ENCODE measurements at regions not wholly inside any gene's neighbourhood (a gene's known extent, or its start where the extent isn't known, plus 50 kb on each side); places are given as distances from the start of the nearest gene placed in this dataset.
"Not testable (repeated sequence)": the region's sequence is repeated elsewhere in the genome, so short reads cannot be mapped to it uniquely, and the experiment has no call there.

DNA sequence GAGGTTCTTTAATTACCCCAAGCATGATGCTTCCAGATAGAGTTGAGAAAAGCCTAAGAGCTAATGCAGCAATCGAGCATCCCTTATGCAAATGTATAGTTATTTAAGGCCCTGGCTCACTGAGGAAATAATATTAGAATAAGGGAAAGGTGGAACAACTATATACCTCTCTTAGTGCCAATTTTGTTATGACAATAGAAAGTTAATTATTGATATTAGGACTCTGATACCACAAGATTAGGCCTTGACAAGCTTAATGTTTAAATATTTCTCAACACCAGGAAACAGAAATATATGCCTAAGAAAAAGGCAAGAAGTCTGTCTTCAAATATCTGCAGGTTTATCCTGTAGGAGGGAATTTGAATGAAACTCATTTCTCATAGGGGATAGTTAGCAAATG lies 371.0 kb downstream of the PRELID2 start:
- Mint-ChIP-seq H3K9me3 (peaks cover 4% of the 10 kb centered on the region), H3K27ac (no peak overlapping the region), H3K4me3 (no peak overlapping the region), H3K36me3 (ENCODE audit: low read depth) (no peaks in the 10 kb centered on the region), H3K27me3 (no peaks in the 10 kb centered on the region), H3K4me1 (no peaks in the 10 kb centered on the region)
- ATAC-seq (replicated peaks): no peak

DNA sequence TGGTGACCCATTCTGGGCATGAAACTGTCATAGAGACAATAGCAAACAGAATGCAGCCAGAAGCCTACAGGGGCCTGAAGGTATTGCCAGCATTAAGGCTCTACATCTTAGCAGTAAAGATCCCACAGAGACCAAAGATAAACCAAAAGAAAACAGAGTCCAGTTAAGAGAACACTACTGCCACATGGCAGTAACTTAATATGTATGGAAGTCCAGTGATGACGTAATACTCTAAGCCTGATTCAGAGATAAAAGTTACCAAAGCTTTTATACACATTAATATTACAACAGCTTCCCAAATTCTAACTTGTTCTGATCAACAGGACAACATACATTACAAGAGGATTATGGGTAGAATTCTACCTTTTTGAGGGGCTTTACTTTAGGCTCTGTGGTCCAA lies 371.5 kb downstream of the PRELID2 start:
- Mint-ChIP-seq H3K27me3 (no peaks in the 10 kb centered on the region), H3K4me3 (no peak overlapping the region), H3K4me1 (no peaks in the 10 kb centered on the region), H3K9me3 (peaks cover 4% of the 10 kb centered on the region), H3K36me3 (ENCODE audit: low read depth) (no peaks in the 10 kb centered on the region), H3K27ac (no peak overlapping the region)
- no peak for ATAC-seq (replicated peaks)

DNA sequence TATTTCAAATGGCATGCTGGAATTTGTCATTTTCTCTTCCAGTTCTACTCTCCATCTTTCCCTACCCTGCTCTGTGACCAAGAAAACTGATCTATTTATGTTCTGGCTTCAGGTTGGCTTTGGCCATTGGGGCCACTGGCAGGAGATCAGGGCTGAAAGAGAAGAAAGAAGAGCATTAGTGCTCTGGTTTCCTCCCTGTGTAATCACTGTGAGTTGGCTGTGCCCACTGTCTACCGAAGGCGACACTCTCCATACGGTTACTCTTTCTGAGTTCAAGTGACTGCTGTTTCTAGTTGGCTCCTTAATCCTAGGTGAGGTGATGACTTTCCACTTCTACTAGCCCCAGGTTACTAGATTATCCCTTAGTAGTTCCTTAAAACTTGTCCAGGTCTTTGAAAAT lies 372.6 kb downstream of the PRELID2 start:
- Mint-ChIP-seq H3K9me3 (peaks cover 4% of the 10 kb centered on the region), H3K4me1 (no peaks in the 10 kb centered on the region), H3K27ac (no peak overlapping the region), H3K4me3 (no peak overlapping the region), H3K36me3 (ENCODE audit: low read depth) (no peaks in the 10 kb centered on the region), H3K27me3 (no peaks in the 10 kb centered on the region)
- ATAC-seq (replicated peaks): no peak

DNA sequence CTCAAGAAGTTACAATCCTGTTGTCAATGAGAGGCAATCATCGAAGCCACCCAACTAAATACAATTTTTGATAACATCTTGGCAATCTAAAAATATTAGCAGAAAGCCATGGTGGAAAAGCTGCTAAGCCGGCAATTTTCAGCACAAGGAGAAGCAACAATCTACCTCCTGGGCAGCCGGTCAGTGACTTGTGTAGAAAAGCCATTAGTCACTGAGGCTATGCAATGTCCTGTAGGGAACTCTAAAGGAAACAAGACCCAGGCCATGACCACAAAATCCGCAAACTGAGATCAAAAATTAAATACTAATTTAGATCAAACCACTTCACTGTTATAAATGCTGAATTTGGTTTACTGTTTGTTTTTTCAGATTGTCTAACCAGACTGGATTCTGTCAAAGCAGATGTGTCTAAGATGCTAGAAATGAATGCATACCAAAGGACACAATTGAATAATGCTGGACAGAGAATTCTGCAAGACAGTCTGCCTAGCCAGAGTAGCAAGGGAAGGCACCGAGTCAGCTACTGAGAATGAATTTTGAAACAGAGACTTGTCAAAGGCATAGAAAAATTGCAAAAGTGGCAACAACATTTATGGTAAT lies 384.8 kb downstream of the PRELID2 start:
- Mint-ChIP-seq H3K4me1 (no peaks in the 10 kb centered on the region), H3K27ac (no peak overlapping the region), H3K4me3 (no peak overlapping the region), H3K36me3 (ENCODE audit: low read depth) (no peaks in the 10 kb centered on the region), H3K9me3 (peaks cover 5% of the 10 kb centered on the region), H3K27me3 (no peaks in the 10 kb centered on the region)
- no peak for ATAC-seq (replicated peaks)

DNA sequence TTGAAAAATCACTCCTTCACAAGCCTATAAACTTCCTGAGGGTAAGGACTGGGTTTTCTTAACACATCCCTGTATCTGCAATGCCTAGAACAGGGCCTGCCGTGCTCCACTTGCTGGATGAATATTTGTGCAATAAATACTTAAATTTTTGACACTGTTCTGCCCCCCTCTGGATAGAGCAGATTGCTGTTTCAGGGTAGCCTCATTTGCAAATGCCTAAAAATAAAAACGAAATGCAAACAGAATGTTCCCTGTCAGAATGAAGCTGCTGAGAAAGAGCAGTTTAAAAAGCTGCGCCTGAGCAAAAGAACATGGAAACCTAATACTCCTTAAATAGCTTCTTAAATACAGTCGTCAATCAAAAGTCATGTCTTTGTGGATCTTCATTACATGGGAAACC lies 385.3 kb downstream of the PRELID2 start:
- no peak overlapping the region for H3K4me3 Mint-ChIP-seq
- no peaks in the 10 kb centered on the region for H3K4me1 Mint-ChIP-seq
- no peak overlapping the region for H3K27ac Mint-ChIP-seq
- no peaks in the 10 kb centered on the region for H3K36me3 Mint-ChIP-seq (ENCODE audit: low read depth)
- no peak for ATAC-seq (replicated peaks)
- H3K27me3 Mint-ChIP-seq: no peaks in the 10 kb centered on the region
- H3K9me3 Mint-ChIP-seq: peaks cover 5% of the 10 kb centered on the region

DNA sequence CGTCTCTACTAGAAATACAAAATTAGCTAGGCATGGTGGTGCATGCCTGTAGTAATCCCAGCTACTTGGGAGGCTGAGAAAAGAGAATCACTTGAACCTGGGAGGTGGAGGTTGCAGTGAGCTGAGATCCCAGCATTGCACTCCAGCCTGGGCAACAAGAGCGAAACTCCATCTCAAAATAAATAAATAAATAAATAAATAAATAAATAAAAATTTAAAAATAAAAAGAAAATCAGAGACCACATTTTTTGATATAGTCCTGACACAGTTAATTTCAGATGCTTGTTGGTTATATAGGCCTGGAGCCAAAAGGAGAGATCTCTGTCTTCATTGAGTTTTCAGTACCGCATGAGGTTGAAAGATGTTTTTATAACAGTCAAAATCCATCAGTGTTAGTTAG lies 388.3 kb downstream of the PRELID2 start:
- H3K27ac Mint-ChIP-seq; ATAC-seq (replicated peaks); H3K36me3 Mint-ChIP-seq (ENCODE audit: low read depth); H3K27me3 Mint-ChIP-seq; H3K4me3 Mint-ChIP-seq; H3K4me1 Mint-ChIP-seq: not testable (repeated sequence)
- peaks cover 11% of the 10 kb centered on the region for H3K9me3 Mint-ChIP-seq

DNA sequence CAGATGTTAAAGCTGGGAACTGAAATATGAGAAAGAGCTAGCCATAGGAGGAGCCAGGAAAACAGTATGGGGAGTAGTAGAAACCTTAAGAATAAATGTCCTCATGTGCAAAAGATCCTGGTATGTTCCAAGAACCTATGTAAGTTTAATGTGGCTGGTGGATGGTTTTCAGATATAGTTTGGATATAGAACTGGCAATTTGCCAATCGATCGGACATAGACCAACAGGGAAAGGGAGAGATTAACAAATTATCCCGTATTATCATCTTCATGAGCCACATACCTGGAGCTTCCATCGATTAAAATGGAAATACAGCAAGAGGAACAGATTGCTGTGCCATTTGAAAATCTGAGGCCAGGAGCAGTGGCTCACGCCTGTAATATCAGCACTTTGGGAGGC lies 388.7 kb downstream of the PRELID2 start:
- Mint-ChIP-seq H3K4me3 (no peak overlapping the region), H3K27me3 (no peaks in the 10 kb centered on the region), H3K27ac (no peak overlapping the region), H3K4me1 (no peaks in the 10 kb centered on the region), H3K36me3 (ENCODE audit: low read depth) (no peaks in the 10 kb centered on the region), H3K9me3 (peaks cover 11% of the 10 kb centered on the region)
- no peak for ATAC-seq (replicated peaks)

DNA sequence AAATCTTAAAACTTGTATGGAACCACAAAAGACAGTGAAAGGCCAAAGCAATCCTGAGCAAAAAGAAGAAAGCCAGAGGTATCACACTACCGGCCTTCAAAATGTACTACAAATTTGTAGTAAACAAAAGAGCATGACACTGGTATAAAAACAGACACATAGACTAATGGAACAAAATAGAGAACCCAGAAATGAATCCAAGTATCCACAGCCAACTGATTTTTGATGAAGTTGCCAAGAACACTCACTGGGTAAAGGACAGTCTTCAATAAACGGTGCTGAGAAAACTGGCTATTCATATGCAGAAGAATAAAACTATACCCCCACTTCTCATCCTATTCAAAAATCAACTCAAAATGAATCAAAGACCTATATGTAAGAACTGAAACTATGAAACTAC lies 390.1 kb downstream of the PRELID2 start:
- peaks cover 11% of the 10 kb centered on the region for H3K9me3 Mint-ChIP-seq
- H3K27me3 Mint-ChIP-seq: no peaks in the 10 kb centered on the region
- no peak for ATAC-seq (replicated peaks)
- H3K27ac Mint-ChIP-seq: no peak overlapping the region
- H3K4me3 Mint-ChIP-seq: no peak overlapping the region
- H3K36me3 Mint-ChIP-seq (ENCODE audit: low read depth): no peaks in the 10 kb centered on the region
- H3K4me1 Mint-ChIP-seq: no peaks in the 10 kb centered on the region

DNA sequence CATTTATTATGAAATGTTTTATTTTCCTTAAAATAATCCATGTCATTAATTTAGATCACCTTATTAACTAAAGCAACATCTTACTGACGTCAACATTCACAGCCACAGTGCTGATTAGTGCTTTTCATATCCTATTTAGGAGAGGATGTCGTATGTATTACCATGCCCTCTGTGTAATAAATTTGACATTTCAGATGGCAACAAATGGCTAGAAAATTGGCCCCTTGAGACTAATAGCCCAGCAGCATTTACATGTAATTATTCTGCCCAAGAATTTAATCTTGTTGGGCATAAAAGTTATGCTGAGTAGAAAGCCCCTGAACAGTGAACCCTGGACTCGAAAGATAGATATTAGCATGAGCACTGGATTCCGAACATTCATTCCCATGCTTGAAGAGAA lies 391.2 kb downstream of the PRELID2 start:
- peaks cover 6% of the 10 kb centered on the region for H3K9me3 Mint-ChIP-seq
- no peak overlapping the region for H3K4me3 Mint-ChIP-seq
- no peaks in the 10 kb centered on the region for H3K27me3 Mint-ChIP-seq
- no peaks in the 10 kb centered on the region for H3K36me3 Mint-ChIP-seq (ENCODE audit: low read depth)
- no peak overlapping the region for H3K27ac Mint-ChIP-seq
- H3K4me1 Mint-ChIP-seq: no peaks in the 10 kb centered on the region
- no peak for ATAC-seq (replicated peaks)

DNA sequence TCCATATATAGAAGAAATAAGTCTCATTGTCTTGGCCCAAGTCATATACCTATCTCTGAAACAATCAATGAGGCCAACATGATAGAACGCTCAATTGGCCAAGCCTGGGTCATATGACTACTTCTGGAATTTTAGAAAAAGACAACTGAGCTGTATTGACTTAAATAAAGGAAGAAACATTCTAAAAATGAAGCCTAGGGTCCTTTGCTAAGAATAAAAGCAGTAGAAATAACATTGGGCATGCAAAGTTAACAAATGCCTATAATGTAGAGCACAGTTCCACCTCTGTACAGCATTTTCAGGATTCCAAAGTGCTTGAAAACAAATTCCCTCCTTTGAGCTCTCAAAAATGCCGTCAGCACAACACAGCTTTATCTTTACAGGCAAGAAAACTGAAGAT lies 391.8 kb downstream of the PRELID2 start:
- H3K27ac Mint-ChIP-seq: no peak overlapping the region
- H3K4me3 Mint-ChIP-seq: no peak overlapping the region
- H3K27me3 Mint-ChIP-seq: no peaks in the 10 kb centered on the region
- no peaks in the 10 kb centered on the region for H3K36me3 Mint-ChIP-seq (ENCODE audit: low read depth)
- no peak for ATAC-seq (replicated peaks)
- peaks cover 6% of the 10 kb centered on the region for H3K9me3 Mint-ChIP-seq
- no peaks in the 10 kb centered on the region for H3K4me1 Mint-ChIP-seq

DNA sequence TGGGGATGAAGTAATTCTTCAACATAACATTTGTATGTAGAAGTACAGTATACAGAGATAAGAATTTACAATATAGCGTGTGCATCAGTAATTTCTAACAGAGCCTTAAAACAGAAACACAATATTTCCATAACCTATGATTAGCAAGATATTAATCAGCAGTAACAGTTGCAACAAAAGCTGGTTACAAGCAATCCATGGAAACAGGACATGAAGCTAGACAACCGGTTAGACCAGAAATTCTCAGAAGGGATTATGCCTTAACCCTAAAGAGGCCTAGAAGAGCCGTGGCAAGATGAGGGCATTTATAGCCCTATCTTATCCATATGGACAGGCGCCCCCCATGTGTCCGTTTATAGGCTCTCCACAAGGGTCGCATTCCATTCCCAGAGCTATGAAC lies 392.5 kb downstream of the PRELID2 start:
- H3K4me3 Mint-ChIP-seq, H3K27me3 Mint-ChIP-seq: not testable (repeated sequence)

DNA sequence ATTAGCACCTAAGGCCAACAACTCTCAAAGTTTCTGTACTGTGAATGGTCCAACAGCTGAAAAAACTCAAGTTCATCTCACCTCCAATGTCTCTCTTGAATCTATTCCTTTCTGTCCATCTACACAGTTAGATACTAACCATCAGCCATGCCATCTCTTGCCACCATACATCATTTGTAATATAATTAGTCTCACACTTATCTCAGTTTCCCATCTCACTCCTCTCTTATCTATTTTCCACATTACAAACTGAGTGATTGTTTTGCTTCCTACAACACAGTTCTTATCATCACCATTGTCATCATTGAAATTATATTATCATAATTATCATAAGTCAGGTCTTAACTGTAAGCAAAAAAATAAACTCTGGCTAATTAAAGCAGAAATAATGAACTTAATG lies 393.9 kb downstream of the PRELID2 start:
- Mint-ChIP-seq H3K4me3 (no peak overlapping the region), H3K27ac (no peak overlapping the region), H3K4me1 (no peaks in the 10 kb centered on the region), H3K27me3 (no peaks in the 10 kb centered on the region), H3K36me3 (ENCODE audit: low read depth) (no peaks in the 10 kb centered on the region), H3K9me3 (peaks cover 11% of the 10 kb centered on the region)
- ATAC-seq (replicated peaks): no peak

More for the DNA sequence above, 392.5 kb downstream of the PRELID2 start:
- not testable (repeated sequence) for ATAC-seq (replicated peaks); H3K27ac Mint-ChIP-seq; H3K36me3 Mint-ChIP-seq (ENCODE audit: low read depth); H3K9me3 Mint-ChIP-seq; H3K4me1 Mint-ChIP-seq

DNA sequence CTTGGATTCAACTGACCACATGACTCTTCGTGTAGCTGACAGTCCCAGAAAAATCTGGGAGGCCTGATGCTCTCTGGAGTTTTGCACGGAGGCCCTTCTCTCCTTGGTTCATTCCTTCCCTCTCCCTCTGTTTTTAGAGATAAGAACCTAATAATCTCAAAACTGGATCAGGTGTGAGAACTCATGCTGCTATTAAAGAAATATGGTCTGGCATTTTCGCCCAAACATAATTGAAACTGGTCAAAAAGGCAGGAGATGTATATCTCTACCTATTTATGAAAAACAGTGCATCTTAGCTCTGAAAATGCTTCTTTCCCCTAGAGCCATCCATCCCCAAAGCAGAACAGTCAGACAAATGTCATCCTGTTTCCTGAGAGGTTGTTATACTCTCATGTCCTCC lies 397.5 kb downstream of the PRELID2 start:
- Mint-ChIP-seq H3K9me3 (peaks cover 5% of the 10 kb centered on the region), H3K4me1 (no peaks in the 10 kb centered on the region), H3K27me3 (no peaks in the 10 kb centered on the region), H3K4me3 (no peak overlapping the region), H3K36me3 (ENCODE audit: low read depth) (no peaks in the 10 kb centered on the region), H3K27ac (no peak overlapping the region)
- ATAC-seq (replicated peaks): no peak

DNA sequence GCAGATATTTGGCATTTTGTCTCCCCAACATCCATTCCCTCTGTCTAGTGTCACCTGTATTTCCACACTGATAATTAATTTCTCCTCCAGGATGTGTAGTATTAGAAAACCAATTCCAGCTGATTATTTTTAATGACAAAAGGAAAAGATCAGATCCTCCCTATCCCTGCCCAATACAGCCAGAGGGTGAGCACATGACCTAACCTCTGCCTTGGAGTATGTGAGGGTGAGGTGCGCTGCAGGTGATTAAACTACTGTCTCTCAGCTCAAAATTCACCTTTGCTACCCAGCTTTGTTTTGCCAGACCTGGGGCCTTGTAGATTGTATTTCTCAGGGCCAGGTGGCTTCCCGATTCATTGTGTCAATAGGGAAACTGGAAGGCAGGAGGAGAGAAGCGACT lies 402.1 kb downstream of the PRELID2 start:
- Mint-ChIP-seq H3K4me1 (no peaks in the 10 kb centered on the region), H3K27ac (no peak overlapping the region), H3K9me3 (peaks cover 22% of the 10 kb centered on the region), H3K4me3 (no peak overlapping the region), H3K36me3 (ENCODE audit: low read depth) (no peaks in the 10 kb centered on the region), H3K27me3 (no peaks in the 10 kb centered on the region)
- ATAC-seq (replicated peaks): no peak

DNA sequence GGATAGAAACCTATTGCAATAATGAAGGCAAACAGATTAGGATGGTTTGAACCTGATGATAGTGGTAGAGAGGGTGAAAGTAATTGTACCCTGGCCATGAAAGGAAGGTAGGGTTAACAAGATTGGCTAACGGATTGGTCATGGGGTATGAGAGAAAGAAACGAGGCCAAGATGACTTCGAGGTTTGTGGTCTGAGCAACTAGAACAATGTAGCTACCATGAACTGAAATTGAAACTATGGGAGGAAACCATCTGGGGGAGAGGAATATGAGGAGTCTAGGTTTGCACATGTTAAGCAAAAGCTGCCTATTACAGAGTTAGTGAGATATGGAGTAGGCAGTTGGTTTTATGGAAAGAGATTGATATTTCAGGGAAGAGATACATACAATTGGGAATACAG lies 406.0 kb downstream of the PRELID2 start:
- no peak overlapping the region for H3K27ac Mint-ChIP-seq
- no peaks in the 10 kb centered on the region for H3K36me3 Mint-ChIP-seq (ENCODE audit: low read depth)
- H3K4me3 Mint-ChIP-seq: no peak overlapping the region
- H3K4me1 Mint-ChIP-seq: no peaks in the 10 kb centered on the region
- ATAC-seq (replicated peaks): no peak
- peaks cover 21% of the 10 kb centered on the region for H3K9me3 Mint-ChIP-seq
- no peaks in the 10 kb centered on the region for H3K27me3 Mint-ChIP-seq

DNA sequence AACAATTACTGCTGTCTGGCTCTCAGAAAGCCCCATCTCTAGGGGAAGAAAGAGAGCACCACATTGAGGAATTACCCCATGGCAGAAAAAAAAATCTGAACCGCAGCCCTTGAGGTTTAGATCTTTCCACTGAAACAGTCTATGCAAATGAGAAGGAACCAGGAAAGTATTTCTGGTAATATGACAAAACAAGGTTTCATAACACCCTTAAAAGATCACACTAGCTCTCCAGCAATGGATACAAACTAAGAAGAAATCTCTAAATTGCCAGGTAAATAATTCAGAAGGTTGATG lies 427.1 kb downstream of the PRELID2 start:
- Mint-ChIP-seq H3K27ac (no peak overlapping the region), H3K9me3 (peaks cover 37% of the 10 kb centered on the region), H3K4me3 (no peak overlapping the region), H3K36me3 (ENCODE audit: low read depth) (no peaks in the 10 kb centered on the region), H3K27me3 (no peaks in the 10 kb centered on the region), H3K4me1 (no peaks in the 10 kb centered on the region)
- no peak for ATAC-seq (replicated peaks)

Data from activated T-helper 17 cell treated with anti-CD3 and anti-CD28 coated beads, Interleukin-2, amount 50 U/mL, for 72 hours (primary cell).